Transverse colon (tissue), 4 donors: ENCODE measurements at regions not wholly inside any gene's neighbourhood (a gene's known extent, or its start where the extent isn't known, plus 50 kb on each side); places are given as distances from the start of the nearest gene placed in this dataset.

Experiments
- DNase-seq: peaks from one replicate; pipeline ENCODE4 v3.0.0-alpha.2; 2019
- H3K27ac ChIP-seq, 4 donors: fragments of 200-600 bp; sonication (generic); 2 replicates each; pipeline ENCODE4 v1.5.1; 2016 to 2018; ENCODE audit warnings: inconsistent platforms in 4 of 4
- H3K27me3 ChIP-seq: fragments of 200-600 bp; sonication (generic); 2 replicates; pipeline ENCODE4 v1.5.1; 2017; ENCODE audit warnings: inconsistent platforms
- H3K36me3 ChIP-seq, 4 donors: fragments of 200-600 bp; sonication (generic); 2 replicates each; pipeline ENCODE4 v1.5.1; 2017 to 2019; ENCODE audit warnings: inconsistent platforms in 4 of 4
- H3K4me1 ChIP-seq, 4 donors: fragments of 200-600 bp; sonication (generic); 2 replicates each; pipeline ENCODE4 v1.5.1; 2017 to 2020; ENCODE audit warnings: inconsistent platforms in 4 of 4
- H3K4me3 ChIP-seq, 4 donors: fragments of 200-600 bp; sonication (generic); 1 replicate in 1 of 4; 2 replicates in 3 of 4; pipeline versions ENCODE4 v1.5.1 to v1.6.1; 2017 to 2019; ENCODE audit warnings: inconsistent platforms in 4 of 4
- H3K9me3 ChIP-seq, 2 donors: fragments of 200-600 bp; sonication (generic); 2 replicates each; pipeline ENCODE4 v1.5.1; 2017 to 2019; ENCODE audit warnings: inconsistent platforms in 2 of 2
- CTCF ChIP-seq, 5 experiments: fragments of 200-600 bp in 3 of 5; fragments of 450-650 bp in 2 of 5; sonication (generic) in 3 of 5; IDR thresholded peaks; 1 replicate in 2 of 5; 2 replicates in 3 of 5; pipeline ENCODE4 v1.5.1; 2016 to 2017; ENCODE audit warnings: antibody characterized with exemption in 5 of 5, inconsistent platforms in 3 of 5, mild to moderate bottlenecking in 2 of 5, moderate library complexity in 1 of 5
- EP300 ChIP-seq: sonication (generic); formaldehyde crosslinking; IDR thresholded peaks from one replicate; pipeline ENCODE4 v1.6.1; 2017; ENCODE audit warnings: antibody characterized with exemption, low read depth
- POLR2A ChIP-seq: fragments of 450-650 bp; IDR thresholded peaks from one replicate; pipeline ENCODE4 v1.6.1; 2016; ENCODE audit warnings: antibody characterized with exemption, mild to moderate bottlenecking, moderate library complexity
- POLR2AphosphoS5 ChIP-seq, 3 donors: sonication (generic); formaldehyde crosslinking; IDR thresholded peaks; one replicate each; pipeline ENCODE4 v1.6.1; 2016; ENCODE audit warnings: antibody characterized with exemption in 3 of 3
- WGBS, 2 donors: methylation state at CpG; one replicate each; pipeline ENCODE4 v1.1.5; 2018; ENCODE audit warnings: low coverage in 1 of 2; 5-methylcytosine and 5-hydroxymethylcytosine counted together
- in situ Hi-C, 4 donors: fragments of 200-750 bp; cut with MboI; loops; one replicate each; pipeline versions ENCODE4 v1.15.0 to v1.15.1; 2017; ENCODE audit warnings: low sequenced_read_pairs in 3 of 4, low pct_ligation_motif_present in 1 of 4, low pct_unique_long_range_greater_than_20kb in 1 of 4
- intact Hi-C: fragments of 100-400 bp; cut with DNase I; formaldehyde crosslinking; loops from one replicate; pipeline ENCODE4 v1.15.1; 2023; ENCODE audit warnings: low total_unique reads

GRCh38 chr4:152073351-152074087 lies 312.7 kb upstream of the GATB start:
- Histone ChIP-seq H3K4me3 (no peak overlapping the region), H3K27ac (no peak overlapping the region), H3K4me1 (no peaks in the 10 kb centered on the region), H3K36me3 (no peaks in the 10 kb centered on the region), H3K9me3 (no peaks in the 10 kb centered on the region), H3K27me3 (no peaks in the 10 kb centered on the region)
- intact Hi-C loops (no loop called here), in situ Hi-C loops (no loop called here)
- TF ChIP-seq EP300 = no peak
- no peak for TF ChIP-seq CTCF (IDR thresholded peaks at IDR 0.05)
- no peak for TF ChIP-seq POLR2A
- TF ChIP-seq POLR2AphosphoS5 (IDR thresholded peaks at IDR 0.05) = no peak
- WGBS, 2 donors = 74 to 78% methylated on average over 4 to 9 of the region's 9 CpGs
- no peak for DNase-seq

DNA sequence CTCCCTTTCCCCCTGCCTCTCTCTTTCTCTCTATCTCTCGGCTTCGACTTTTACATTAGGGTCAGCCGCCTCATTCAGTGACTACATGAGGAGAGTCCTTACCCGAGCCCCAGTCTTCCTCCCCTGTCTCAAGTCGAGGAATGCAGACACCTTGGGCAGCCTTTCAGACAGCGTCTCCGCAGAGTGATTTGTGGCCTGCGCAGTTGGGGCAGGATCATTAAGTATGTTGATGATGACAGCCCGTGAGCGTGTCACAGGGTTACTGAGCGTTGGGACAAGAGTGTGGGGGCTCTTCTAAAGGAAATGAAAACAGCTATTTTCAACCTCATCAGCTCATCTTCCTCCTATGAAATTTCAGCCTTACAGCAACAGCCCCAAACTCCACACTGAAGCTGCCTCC lies 312.1 kb upstream of the GATB start:
- intact Hi-C loops = no loop called here
- H3K36me3 ChIP-seq = no peaks in the 10 kb centered on the region
- 89 to 91% methylated on average over 11 of the region's 11 CpGs for WGBS, 2 donors
- no peaks in the 10 kb centered on the region for H3K4me1 ChIP-seq
- TF ChIP-seq CTCF (IDR thresholded peaks at IDR 0.05) = no peak
- TF ChIP-seq EP300 = no peak
- TF ChIP-seq POLR2AphosphoS5 (IDR thresholded peaks at IDR 0.05) = no peak
- TF ChIP-seq POLR2A = no peak
- no peaks in the 10 kb centered on the region for H3K9me3 ChIP-seq
- no peak for DNase-seq
- in situ Hi-C loops = no loop called here
- H3K4me3 ChIP-seq = no peak overlapping the region
- H3K27me3 ChIP-seq = no peaks in the 10 kb centered on the region
- H3K27ac ChIP-seq = no peak overlapping the region

- Histone ChIP-seq H3K9me3 (no peaks in the 10 kb centered on the region), H3K27me3 (no peaks in the 10 kb centered on the region), H3K4me3 (no peak overlapping the region), H3K36me3 (no peaks in the 10 kb centered on the region), H3K4me1 (no peaks in the 10 kb centered on the region), H3K27ac (no peak overlapping the region)
- in situ Hi-C loops (no loop called here), intact Hi-C loops (no loop called here)
- TF ChIP-seq CTCF (IDR thresholded peaks at IDR 0.05) = no peak
- TF ChIP-seq POLR2A = no peak
- TF ChIP-seq POLR2AphosphoS5 (IDR thresholded peaks at IDR 0.05) = no peak
- no peak for TF ChIP-seq EP300
- WGBS, 2 donors = 74 to 89% methylated on average over 2 to 6 of the region's 8 CpGs
- no peak for DNase-seq
These were observed 311.2 kb upstream of the GATB start for GRCh38 chr4:152072001-152072485.

DNA sequence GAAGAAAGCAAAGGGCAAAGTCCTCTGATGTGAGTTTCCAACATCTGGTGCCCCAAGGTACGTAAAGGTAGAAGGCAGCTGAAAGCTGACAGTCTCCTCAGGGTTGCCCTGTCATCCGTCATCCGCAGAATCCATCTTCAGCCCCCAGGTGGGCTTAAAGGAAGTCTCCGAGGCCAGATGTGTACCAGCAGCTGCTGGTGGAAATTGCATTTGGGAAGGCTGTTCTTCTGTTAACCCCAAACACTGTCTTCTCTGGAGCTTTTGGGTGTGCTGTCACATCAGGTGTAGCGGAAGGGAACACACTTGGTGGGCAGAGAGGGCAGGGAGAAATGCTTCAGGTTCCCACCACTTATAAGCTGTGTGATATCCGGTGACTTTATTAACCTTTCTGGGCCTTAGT lies 310.0 kb upstream of the GATB start:
- Histone ChIP-seq H3K4me1 (no peaks in the 10 kb centered on the region), H3K4me3 (no peak overlapping the region), H3K27ac (no peak overlapping the region), H3K36me3 (no peaks in the 10 kb centered on the region), H3K9me3 (no peaks in the 10 kb centered on the region), H3K27me3 (no peaks in the 10 kb centered on the region)
- intact Hi-C loops (no loop called here), in situ Hi-C loops (no loop called here)
- no peak for DNase-seq
- no peak for TF ChIP-seq POLR2A
- 79 to 83% methylated on average over 2 to 6 of the region's 6 CpGs for WGBS, 2 donors

DNA sequence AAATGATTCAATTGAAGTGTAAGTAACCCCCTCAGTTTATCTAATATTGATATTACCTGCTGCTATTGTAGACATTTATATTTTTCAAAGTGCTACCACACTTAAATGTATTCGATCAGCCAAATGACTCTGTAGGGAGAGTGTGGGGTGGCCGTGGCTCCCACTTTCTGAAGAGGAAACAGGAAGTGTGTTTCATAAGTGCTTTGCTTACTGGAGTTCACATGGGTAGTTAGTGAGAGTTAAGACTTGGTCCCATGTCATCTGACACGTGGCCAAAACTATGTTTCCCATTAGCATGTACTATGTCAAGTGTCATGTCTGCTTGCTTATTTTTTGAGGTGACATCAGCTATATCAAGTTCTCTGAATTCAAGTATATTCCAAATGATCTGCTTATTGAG lies 308.1 kb upstream of the GATB start:
- Histone ChIP-seq H3K4me1 (no peaks in the 10 kb centered on the region), H3K36me3 (no peaks in the 10 kb centered on the region), H3K27me3 (no peaks in the 10 kb centered on the region), H3K4me3 (no peak overlapping the region), H3K9me3 (no peaks in the 10 kb centered on the region), H3K27ac (no peak overlapping the region)
- TF ChIP-seq POLR2AphosphoS5 (IDR thresholded peaks at IDR 0.05) = no peak
- no peak for TF ChIP-seq CTCF (IDR thresholded peaks at IDR 0.05)
- no peak for TF ChIP-seq POLR2A
- no peak for TF ChIP-seq EP300
- in situ Hi-C loops (no loop called here), intact Hi-C loops (no loop called here)
- 62 to 74% methylated on average over 2 to 3 of the region's 3 CpGs for WGBS, 2 donors
- no peak for DNase-seq
